CD4-positive, alpha-beta T cell treated with Interferon alpha-2 for 1 hour (primary cell): ENCODE measurements at regions not wholly inside any gene's neighbourhood (a gene's known extent, or its start where the extent isn't known, plus 50 kb on each side); places are given as distances from the start of the nearest gene placed in this dataset.

Experiments used
- DNase-seq, 2 donors: peaks; one replicate each; pipeline ENCODE4 v3.0.0-alpha.2; 2020 to 2022

- no peak for DNase-seq
Observed at GRCh38 chr1:87196110-87196827, 132.4 kb upstream of the LMO4 start.

- DNase-seq = no peak
Observed at GRCh38 chr1:87197156-87197555, 131.5 kb upstream of the LMO4 start.

- no peak for DNase-seq
Observed at GRCh38 chr1:87197641-87198040, 131.0 kb upstream of the LMO4 start.

GRCh38 chr1:87200875-87201638, 127.6 kb upstream of the LMO4 start:
- DNase-seq = no peak

- no peak for DNase-seq
Observed at GRCh38 chr1:87201768-87202167, 126.9 kb upstream of the LMO4 start.

- no peak for DNase-seq
Observed at GRCh38 chr1:87202451-87202850, 126.2 kb upstream of the LMO4 start.

- no peak for DNase-seq
Observed at GRCh38 chr1:87202922-87203655, 125.6 kb upstream of the LMO4 start.

GRCh38 chr1:87203904-87204303, 124.8 kb upstream of the LMO4 start:
- no peak for DNase-seq

- DNase-seq = no peak
Observed at GRCh38 chr1:87204441-87204840, 124.2 kb upstream of the LMO4 start.

GRCh38 chr1:87204921-87205320, 123.8 kb upstream of the LMO4 start:
- no peak for DNase-seq

GRCh38 chr1:87206044-87206831, 122.4 kb upstream of the LMO4 start:
- DNase-seq = no peak

- DNase-seq = no peak
Observed at GRCh38 chr1:87208080-87208479, 120.6 kb upstream of the LMO4 start.

GRCh38 chr1:87208931-87209330, 119.7 kb upstream of the LMO4 start:
- no peak for DNase-seq

GRCh38 chr1:87210151-87210550, 118.5 kb upstream of the LMO4 start:
- no peak for DNase-seq

- no peak for DNase-seq
Observed at GRCh38 chr1:87212431-87213134, 116.1 kb upstream of the LMO4 start.

- DNase-seq = no peak
Observed at GRCh38 chr1:87213135-87213515, 115.6 kb upstream of the LMO4 start.

- DNase-seq = no peak
Observed at GRCh38 chr1:87215592-87215991, 113.1 kb upstream of the LMO4 start.

GRCh38 chr1:87218618-87219017, 110.1 kb upstream of the LMO4 start:
- no peak for DNase-seq

GRCh38 chr1:87219141-87219540, 109.5 kb upstream of the LMO4 start:
- no peak for DNase-seq

- no peak for DNase-seq
Observed at GRCh38 chr1:87219626-87220025, 109.1 kb upstream of the LMO4 start.

- DNase-seq = no peak
Observed at GRCh38 chr1:87220993-87221392, 107.7 kb upstream of the LMO4 start.

GRCh38 chr1:87224201-87224600, 104.5 kb upstream of the LMO4 start:
- DNase-seq = no peak
